ENCODE measurements at regions not wholly inside any gene's neighbourhood (a gene's known extent, or its start where the extent isn't known, plus 50 kb on each side); places are given as distances from the start of the nearest gene placed in this dataset.

GRCh38 chr4:81574991-81575390 is 103.3 kb upstream of the RASGEF1B start:
- no peak overlapping the region for H3K23ac ChIP-seq (ENCODE audit: low read length)
- no peaks in the 10 kb centered on the region for H3K79me1 ChIP-seq (ENCODE audit: low read length)
- no peak overlapping the region for H3K4me2 ChIP-seq (ENCODE audit: low read length)
- no peak overlapping the region for H3K18ac ChIP-seq (ENCODE audit: low read length)
- H3K36me3 ChIP-seq (ENCODE audit: control insufficient read depth, insufficient read depth, low read length) = no peaks in the 10 kb centered on the region
- H3K79me2 ChIP-seq (ENCODE audit: control insufficient read depth, insufficient read depth, low read length) = no peaks in the 10 kb centered on the region
- H4K5ac ChIP-seq (ENCODE audit: low read length) = no peak overlapping the region
- no peak overlapping the region for H4K8ac ChIP-seq (ENCODE audit: low read depth, low read length)
- no peak overlapping the region for H3K9ac ChIP-seq (ENCODE audit: low read length)
- H3K4ac ChIP-seq (ENCODE audit: low read depth, low read length) = no peak overlapping the region
- H3K4me3 ChIP-seq (ENCODE audit: low read length) = no peak overlapping the region
- DNase-seq = no peak
- H3K56ac ChIP-seq (ENCODE audit: low read length) = no peak overlapping the region
- no peak overlapping the region for H2BK120ac ChIP-seq (ENCODE audit: low read depth, low read length)
- no peak overlapping the region for H2BK15ac ChIP-seq (replicated peaks; ENCODE audit: low read depth)
- no peaks in the 10 kb centered on the region for H3K27me3 ChIP-seq (ENCODE audit: insufficient read depth, low read length, poor library complexity)
- peaks cover 3% of the 10 kb centered on the region for H3K4me1 ChIP-seq (ENCODE audit: control insufficient read depth, low read depth, low read length)
- H3K27ac ChIP-seq (ENCODE audit: low read depth, low read length) = no peak overlapping the region
- H2BK5ac ChIP-seq (ENCODE audit: low read length) = no peak overlapping the region
- no CpG with 5 or more reads among the region's 3 CpGs for WGBS (ENCODE audit: extremely low coverage, insufficient coverage, low lambda C conversion rate)
- H2AK5ac ChIP-seq (ENCODE audit: low read length) = no peak overlapping the region

GRCh38 chr4:81573840-81574239 is 102.1 kb upstream of the RASGEF1B start:
- H3K4ac ChIP-seq (ENCODE audit: low read depth, low read length) = no peak overlapping the region

DNA sequence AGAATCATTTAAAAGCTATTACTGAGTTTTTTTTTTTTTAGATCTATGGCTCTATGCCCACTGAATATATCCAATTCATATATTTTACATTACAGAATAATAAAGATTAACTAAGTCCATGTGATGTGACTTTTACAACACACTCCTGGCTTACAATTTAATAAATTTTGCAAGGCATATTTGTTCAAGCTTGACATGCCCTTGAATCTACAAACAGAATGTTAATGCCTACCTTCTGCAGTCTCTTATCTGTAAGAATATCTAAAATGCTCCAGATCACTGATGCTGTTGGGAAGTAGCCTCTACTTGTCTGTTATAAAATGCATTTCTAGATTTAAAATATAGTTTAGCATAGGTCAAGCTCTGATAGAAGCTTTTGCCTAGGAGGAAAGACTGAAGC is 100.7 kb upstream of the RASGEF1B start:
- no peaks in the 10 kb centered on the region for H3K79me2 ChIP-seq (ENCODE audit: control insufficient read depth, insufficient read depth, low read length)

More at GRCh38 chr4:81573840-81574239, 102.1 kb upstream of the RASGEF1B start:
- H3K79me2 ChIP-seq (ENCODE audit: control insufficient read depth, insufficient read depth, low read length) = no peaks in the 10 kb centered on the region
- H2BK15ac ChIP-seq (replicated peaks; ENCODE audit: low read depth) = no peak overlapping the region
- H4K8ac ChIP-seq (ENCODE audit: low read depth, low read length) = no peak overlapping the region
- no peaks in the 10 kb centered on the region for H3K27me3 ChIP-seq (ENCODE audit: insufficient read depth, low read length, poor library complexity)
- no peak overlapping the region for H2BK120ac ChIP-seq (ENCODE audit: low read depth, low read length)
- no peaks in the 10 kb centered on the region for H3K36me3 ChIP-seq (ENCODE audit: control insufficient read depth, insufficient read depth, low read length)
- H3K23ac ChIP-seq (ENCODE audit: low read length) = no peak overlapping the region
- no peak overlapping the region for H2BK5ac ChIP-seq (ENCODE audit: low read length)
- H4K5ac ChIP-seq (ENCODE audit: low read length) = no peak overlapping the region
- no CpG with 5 or more reads among the region's 4 CpGs for WGBS (ENCODE audit: extremely low coverage, insufficient coverage, low lambda C conversion rate)
- peaks cover 3% of the 10 kb centered on the region for H3K4me1 ChIP-seq (ENCODE audit: control insufficient read depth, low read depth, low read length)
- H3K18ac ChIP-seq (ENCODE audit: low read length) = no peak overlapping the region
- H3K56ac ChIP-seq (ENCODE audit: low read length) = no peak overlapping the region
- no peak overlapping the region for H3K4me2 ChIP-seq (ENCODE audit: low read length)
- H3K79me1 ChIP-seq (ENCODE audit: low read length) = no peaks in the 10 kb centered on the region
- no peak overlapping the region for H2AK5ac ChIP-seq (ENCODE audit: low read length)
- DNase-seq = no peak
- H3K27ac ChIP-seq (ENCODE audit: low read depth, low read length) = no peak overlapping the region
- no peak overlapping the region for H3K4me3 ChIP-seq (ENCODE audit: low read length)
- no peak overlapping the region for H3K9ac ChIP-seq (ENCODE audit: low read length)

DNA sequence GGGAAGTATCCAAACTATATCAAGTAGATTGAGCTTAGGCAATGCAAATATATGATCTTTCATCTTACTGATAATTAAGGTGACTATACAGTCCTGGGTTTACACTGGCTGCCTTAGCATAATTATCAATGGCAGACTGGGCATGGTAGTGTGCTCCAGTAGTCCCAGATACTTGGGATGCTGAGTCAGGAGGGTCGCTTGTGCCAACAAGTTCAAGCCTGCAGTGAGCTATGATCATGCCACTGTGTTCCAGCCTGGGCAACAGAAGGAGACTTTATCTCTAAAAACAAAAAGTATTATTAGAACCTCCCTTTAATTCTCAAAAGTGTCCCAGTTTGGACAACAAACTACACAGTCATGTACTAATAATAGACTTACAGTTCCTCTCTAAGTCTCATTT is 99.4 kb upstream of the RASGEF1B start:
- peaks cover 3% of the 10 kb centered on the region for H3K4me1 ChIP-seq (ENCODE audit: control insufficient read depth, low read depth, low read length)
- H3K79me2 ChIP-seq (ENCODE audit: control insufficient read depth, insufficient read depth, low read length) = no peaks in the 10 kb centered on the region
- H2BK15ac ChIP-seq (replicated peaks; ENCODE audit: low read depth) = no peak overlapping the region
- no peak overlapping the region for H3K4ac ChIP-seq (ENCODE audit: low read depth, low read length)
- no peak overlapping the region for H3K23ac ChIP-seq (ENCODE audit: low read length)
- H4K8ac ChIP-seq (ENCODE audit: low read depth, low read length) = no peak overlapping the region
- H2BK120ac ChIP-seq (ENCODE audit: low read depth, low read length) = no peak overlapping the region
- H3K27ac ChIP-seq (ENCODE audit: low read depth, low read length) = no peak overlapping the region
- no peak overlapping the region for H3K9ac ChIP-seq (ENCODE audit: low read length)
- H2AK5ac ChIP-seq (ENCODE audit: low read length) = no peak overlapping the region
- no peak overlapping the region for H2BK5ac ChIP-seq (ENCODE audit: low read length)
- H3K79me1 ChIP-seq (ENCODE audit: low read length) = no peaks in the 10 kb centered on the region
- H3K4me3 ChIP-seq (ENCODE audit: low read length) = no peak overlapping the region
- WGBS (ENCODE audit: extremely low coverage, insufficient coverage, low lambda C conversion rate) = no CpG with 5 or more reads among the region's 1 CpG
- H3K56ac ChIP-seq (ENCODE audit: low read length) = no peak overlapping the region
- H3K18ac ChIP-seq (ENCODE audit: low read length) = no peak overlapping the region
- no peaks in the 10 kb centered on the region for H3K36me3 ChIP-seq (ENCODE audit: control insufficient read depth, insufficient read depth, low read length)
- H4K5ac ChIP-seq (ENCODE audit: low read length) = no peak overlapping the region
- H3K4me2 ChIP-seq (ENCODE audit: low read length) = no peak overlapping the region
- no peak for DNase-seq
- H3K27me3 ChIP-seq (ENCODE audit: insufficient read depth, low read length, poor library complexity) = no peaks in the 10 kb centered on the region

More for the DNA sequence above, 100.7 kb upstream of the RASGEF1B start:
- Histone ChIP-seq H3K4me2 (ENCODE audit: low read length) (no peak overlapping the region), H3K23ac (ENCODE audit: low read length) (no peak overlapping the region), H2AK5ac (ENCODE audit: low read length) (no peak overlapping the region), H3K4me3 (ENCODE audit: low read length) (no peak overlapping the region), H4K8ac (ENCODE audit: low read depth, low read length) (no peak overlapping the region), H3K9ac (ENCODE audit: low read length) (no peak overlapping the region), H2BK120ac (ENCODE audit: low read depth, low read length) (no peak overlapping the region), H3K56ac (ENCODE audit: low read length) (no peak overlapping the region), H3K4me1 (ENCODE audit: control insufficient read depth, low read depth, low read length) (peaks cover 3% of the 10 kb centered on the region), H3K79me1 (ENCODE audit: low read length) (no peaks in the 10 kb centered on the region), H2BK5ac (ENCODE audit: low read length) (no peak overlapping the region), H3K18ac (ENCODE audit: low read length) (no peak overlapping the region), H3K36me3 (ENCODE audit: control insufficient read depth, insufficient read depth, low read length) (no peaks in the 10 kb centered on the region), H3K4ac (ENCODE audit: low read depth, low read length) (no peak overlapping the region), H2BK15ac (replicated peaks; ENCODE audit: low read depth) (no peak overlapping the region), H3K27me3 (ENCODE audit: insufficient read depth, low read length, poor library complexity) (no peaks in the 10 kb centered on the region), H4K5ac (ENCODE audit: low read length) (no peak overlapping the region), H3K27ac (ENCODE audit: low read depth, low read length) (no peak overlapping the region)
- no peak for DNase-seq

DNA sequence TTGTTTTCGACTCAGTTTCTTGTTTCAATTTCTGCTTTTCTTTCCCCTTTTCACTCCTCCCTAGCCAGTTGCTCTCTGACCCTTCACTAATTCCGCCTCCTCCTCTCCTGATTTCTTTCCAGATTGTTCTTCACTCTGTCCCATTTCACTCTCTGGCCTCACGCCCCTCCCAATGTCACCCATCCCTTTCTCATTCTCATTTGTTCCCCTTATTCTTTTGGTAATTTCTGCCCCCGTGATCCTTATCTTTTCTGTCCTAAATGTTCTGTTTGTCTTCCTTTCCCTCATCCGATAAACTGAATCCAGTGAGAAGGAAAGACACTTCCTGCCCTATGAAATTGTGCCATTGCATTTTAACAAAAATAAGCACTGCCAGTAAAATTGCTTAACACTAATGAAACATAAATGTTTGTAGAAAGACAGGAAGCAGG is 94.5 kb upstream of the RASGEF1B start:
- H3K23ac ChIP-seq (ENCODE audit: low read length) = no peak overlapping the region
- DNase-seq = no peak
- H3K4me2 ChIP-seq (ENCODE audit: low read length) = no peak overlapping the region
- no peak overlapping the region for H4K8ac ChIP-seq (ENCODE audit: low read depth, low read length)
- H3K4me3 ChIP-seq (ENCODE audit: low read length) = no peak overlapping the region
- H3K27ac ChIP-seq (ENCODE audit: low read depth, low read length) = no peak overlapping the region
- no peak overlapping the region for H2AK5ac ChIP-seq (ENCODE audit: low read length)
- WGBS (ENCODE audit: extremely low coverage, insufficient coverage, low lambda C conversion rate) = no CpG with 5 or more reads among the region's 5 CpGs
- no peak overlapping the region for H3K56ac ChIP-seq (ENCODE audit: low read length)
- no peaks in the 10 kb centered on the region for H3K4me1 ChIP-seq (ENCODE audit: control insufficient read depth, low read depth, low read length)
- no peak overlapping the region for H3K9ac ChIP-seq (ENCODE audit: low read length)
- H3K27me3 ChIP-seq (ENCODE audit: insufficient read depth, low read length, poor library complexity) = no peaks in the 10 kb centered on the region
- no peak overlapping the region for H4K5ac ChIP-seq (ENCODE audit: low read length)
- no peaks in the 10 kb centered on the region for H3K79me1 ChIP-seq (ENCODE audit: low read length)
- no peak overlapping the region for H2BK15ac ChIP-seq (replicated peaks; ENCODE audit: low read depth)
- H3K4ac ChIP-seq (ENCODE audit: low read depth, low read length) = no peak overlapping the region
- H2BK120ac ChIP-seq (ENCODE audit: low read depth, low read length) = no peak overlapping the region
- no peak overlapping the region for H3K18ac ChIP-seq (ENCODE audit: low read length)
- no peaks in the 10 kb centered on the region for H3K79me2 ChIP-seq (ENCODE audit: control insufficient read depth, insufficient read depth, low read length)
- no peaks in the 10 kb centered on the region for H3K36me3 ChIP-seq (ENCODE audit: control insufficient read depth, insufficient read depth, low read length)
- H2BK5ac ChIP-seq (ENCODE audit: low read length) = no peak overlapping the region

GRCh38 chr4:81565142-81565870 is 93.6 kb upstream of the RASGEF1B start:
- DNase-seq = peak; percentile 14

More at GRCh38 chr4:81565142-81565870, 93.6 kb upstream of the RASGEF1B start:
- no peak overlapping the region for H3K18ac ChIP-seq (ENCODE audit: low read length)
- H3K27me3 ChIP-seq (ENCODE audit: insufficient read depth, low read length, poor library complexity) = no peaks in the 10 kb centered on the region
- no peak overlapping the region for H3K4me2 ChIP-seq (ENCODE audit: low read length)
- H3K79me1 ChIP-seq (ENCODE audit: low read length) = no peaks in the 10 kb centered on the region
- no peak overlapping the region for H3K9ac ChIP-seq (ENCODE audit: low read length)
- no peak overlapping the region for H3K23ac ChIP-seq (ENCODE audit: low read length)
- H3K27ac ChIP-seq (ENCODE audit: low read depth, low read length) = no peak overlapping the region
- no peaks in the 10 kb centered on the region for H3K79me2 ChIP-seq (ENCODE audit: control insufficient read depth, insufficient read depth, low read length)
- no peak overlapping the region for H2BK15ac ChIP-seq (replicated peaks; ENCODE audit: low read depth)
- H3K36me3 ChIP-seq (ENCODE audit: control insufficient read depth, insufficient read depth, low read length) = no peaks in the 10 kb centered on the region
- peak overlapping the region; percentile 58 for H3K56ac ChIP-seq (ENCODE audit: low read length)
- no peak overlapping the region for H3K4ac ChIP-seq (ENCODE audit: low read depth, low read length)
- no peak overlapping the region for H2BK120ac ChIP-seq (ENCODE audit: low read depth, low read length)
- no peak overlapping the region for H4K8ac ChIP-seq (ENCODE audit: low read depth, low read length)
- no peaks in the 10 kb centered on the region for H3K4me1 ChIP-seq (ENCODE audit: control insufficient read depth, low read depth, low read length)
- H2AK5ac ChIP-seq (ENCODE audit: low read length) = no peak overlapping the region
- no CpG with 5 or more reads among the region's 6 CpGs for WGBS (ENCODE audit: extremely low coverage, insufficient coverage, low lambda C conversion rate)
- H2BK5ac ChIP-seq (ENCODE audit: low read length) = no peak overlapping the region
- H3K4me3 ChIP-seq (ENCODE audit: low read length) = no peak overlapping the region
- no peak overlapping the region for H4K5ac ChIP-seq (ENCODE audit: low read length)

Data from mesendoderm (in vitro differentiated cells).